H1 (cell line): ENCODE measurements at regions not wholly inside any gene's neighbourhood (a gene's known extent, or its start where the extent isn't known, plus 50 kb on each side); places are given as distances from the start of the nearest gene placed in this dataset.

Experiments used
- CTCF ChIA-PET: fragments of 300-600 bp; sonication (Branson Sonifier 250); formaldehyde crosslinking; loops from one replicate; lab custom pipeline; 2021; ENCODE audit not compliant: partially characterized antibody; lab: Charles Lee
- POLR2A ChIA-PET: fragments of 300-600 bp; sonication (Branson Sonifier 250); formaldehyde crosslinking; loops from one replicate; lab custom pipeline; 2021; ENCODE audit warnings: inconsistent platforms; ENCODE audit not compliant: partially characterized antibody; lab: Charles Lee
- DNase-seq, 2 experiments: peaks; one replicate each; pipeline versions ENCODE4 v3.0.0 to v3.0.0-alpha.2; 2010 to 2022; ENCODE audit warnings: low spot score in 2 of 2, low read depth in 1 of 2, mixed read lengths in 1 of 2
- FAIRE-seq: peaks from 2 replicates; lab custom pipeline; 2011; peaks lifted over from hg19 to GRCh38; lab: Jason Lieb, UNC
- H2AFZ ChIP-seq: 2 replicates; pipeline ENCODE4 v1.8.1; 2012; ENCODE audit warnings: low read length, inconsistent platforms
- H2AK5ac ChIP-seq: 2 replicates; pipeline ENCODE4 v1.6.1; 2013; ENCODE audit warnings: low read depth, low read length
- H2BK120ac ChIP-seq: replicated peaks from 2 replicates; pipeline ENCODE3; 2013; ENCODE audit warnings: low read depth, low read length, inconsistent platforms
- H2BK12ac ChIP-seq: 2 replicates; pipeline ENCODE4 v1.6.1; 2013; ENCODE audit warnings: low read depth, low read length
- H2BK15ac ChIP-seq: 2 replicates; pipeline ENCODE4 v1.6.1; 2013; ENCODE audit warnings: low read length
- H2BK20ac ChIP-seq: 2 replicates; pipeline ENCODE4 v1.6.1; 2013; ENCODE audit warnings: low read length
- H2BK5ac ChIP-seq: 2 replicates; pipeline ENCODE4 v1.6.1; 2013; ENCODE audit warnings: low read depth, low read length
- H3K14ac ChIP-seq: 2 replicates; pipeline ENCODE4 v1.6.1; 2013; ENCODE audit warnings: inconsistent platforms; ENCODE audit not compliant: insufficient read length
- H3K18ac ChIP-seq: 2 replicates; pipeline ENCODE4 v1.6.1; 2013; ENCODE audit warnings: low read length; ENCODE audit errors: extremely low read depth
- H3K23ac ChIP-seq: 2 replicates; pipeline ENCODE4 v1.6.1; 2013; ENCODE audit warnings: inconsistent platforms; ENCODE audit not compliant: insufficient read length
- H3K23me2 ChIP-seq: 2 replicates; pipeline ENCODE4 v1.6.1; 2013; ENCODE audit warnings: low read depth, low read length
- H3K27ac ChIP-seq: 2 replicates; pipeline ENCODE4 v1.6.1; 2011; ENCODE audit warnings: low read depth, low read length, inconsistent platforms
- H3K27me3 ChIP-seq, 4 experiments: replicated peaks in 1 of 4; 1 replicate in 1 of 4; 2 replicates in 3 of 4; pipeline versions ENCODE4 v1.6.1 to v1.8.1; 2011 to 2013; ENCODE audit warnings: low read length in 3 of 4, mild to moderate bottlenecking in 3 of 4, inconsistent platforms in 2 of 4, mixed read lengths in 2 of 4, moderate library complexity in 1 of 4; ENCODE audit not compliant: control insufficient read depth in 3 of 4, insufficient read depth in 3 of 4; ENCODE audit errors: extremely low read depth in 1 of 4
- H3K36me3 ChIP-seq, 4 experiments: 2 replicates each; pipeline versions ENCODE4 v1.6.1 to v1.8.1; 2011 to 2013; ENCODE audit warnings: mild to moderate bottlenecking in 4 of 4, low read length in 3 of 4, moderate library complexity in 2 of 4, control low read depth in 1 of 4, inconsistent platforms in 1 of 4; ENCODE audit not compliant: insufficient read depth in 4 of 4, control insufficient read depth in 2 of 4
- H3K4ac ChIP-seq: replicated peaks from 2 replicates; pipeline ENCODE3; 2013; ENCODE audit warnings: low read length, low read depth, mixed read lengths, inconsistent platforms; ENCODE audit not compliant: insufficient read length
- H3K4me1 ChIP-seq, 4 experiments: replicated peaks in 1 of 4; 1 replicate in 1 of 4; 2 replicates in 3 of 4; pipeline versions ENCODE4 v1.6.1 to v1.8.1; 2011 to 2013; ENCODE audit warnings: low read length in 3 of 4, inconsistent platforms in 2 of 4, mixed read lengths in 1 of 4; ENCODE audit not compliant: insufficient read depth in 4 of 4, control insufficient read depth in 3 of 4
- H3K4me2 ChIP-seq, 2 experiments: 2 replicates each; pipeline versions ENCODE4 v1.6.1 to v1.8.1; 2011 to 2013; ENCODE audit warnings: low read depth in 2 of 2, low read length in 2 of 2, control low read depth in 1 of 2, inconsistent platforms in 1 of 2, mild to moderate bottlenecking in 1 of 2; ENCODE audit not compliant: insufficient read depth in 1 of 2
- H3K4me3 ChIP-seq, 4 experiments: fragments of 200-600, 300-600 bp in 1 of 4; sonication (generic), shearing (Covaris generic), sonication (Bioruptor Twin) in 1 of 4; 2 replicates each; pipeline versions ENCODE4 v1.5.1 to v1.8.1; 2011 to 2016; ENCODE audit warnings: low read length in 4 of 4, low read depth in 3 of 4, control low read depth in 2 of 4, inconsistent platforms in 2 of 4, mild to moderate bottlenecking in 2 of 4, mixed read lengths in 1 of 4, moderate library complexity in 1 of 4; ENCODE audit not compliant: insufficient read depth in 2 of 4; ENCODE audit errors: extremely low read depth in 1 of 4
- H3K56ac ChIP-seq: replicated peaks from 2 replicates; pipeline ENCODE3; 2013; ENCODE audit warnings: low read depth, mild to moderate bottlenecking, mixed read lengths, low read length, inconsistent platforms; ENCODE audit not compliant: insufficient read length
- H3K79me1 ChIP-seq: 2 replicates; pipeline ENCODE4 v1.6.1; 2013; ENCODE audit warnings: low read depth, low read length, control low read depth
- H3K79me2 ChIP-seq, 2 experiments: 2 replicates each; pipeline versions ENCODE4 v1.6.1 to v1.8.1; 2012 to 2013; ENCODE audit warnings: low read length in 2 of 2, mild to moderate bottlenecking in 2 of 2, inconsistent platforms in 1 of 2; ENCODE audit not compliant: insufficient read depth in 2 of 2, control insufficient read depth in 1 of 2
- H3K9ac ChIP-seq, 4 experiments: replicated peaks in 1 of 4; 1 replicate in 1 of 4; 2 replicates in 3 of 4; pipeline versions ENCODE4 v1.6.1 to v1.8.1; 2011 to 2013; ENCODE audit warnings: low read depth in 3 of 4, low read length in 3 of 4, control low read depth in 2 of 4, mild to moderate bottlenecking in 2 of 4, moderate library complexity in 2 of 4, inconsistent platforms in 1 of 4; ENCODE audit errors: extremely low read depth in 1 of 4
- H3K9me3 ChIP-seq, 2 experiments: 2 replicates each; pipeline versions ENCODE4 v1.6.1 to v1.8.1; 2012 to 2013; ENCODE audit warnings: mild to moderate bottlenecking in 2 of 2, moderate library complexity in 2 of 2, control low read depth in 1 of 2, inconsistent platforms in 1 of 2, low read depth in 1 of 2, low read length in 1 of 2, mixed read lengths in 1 of 2; ENCODE audit not compliant: insufficient read depth in 2 of 2
- H4K20me1 ChIP-seq, 2 experiments: replicated peaks in 1 of 2; 2 replicates each; pipeline versions ENCODE3 to v1.8.1; 2011 to 2013; ENCODE audit warnings: inconsistent platforms in 2 of 2, low read length in 2 of 2, mild to moderate bottlenecking in 1 of 2; ENCODE audit not compliant: insufficient read depth in 2 of 2, control insufficient read depth in 1 of 2
- H4K5ac ChIP-seq: 2 replicates; pipeline ENCODE4 v1.6.1; 2013; ENCODE audit warnings: low read length, low read depth, mixed read lengths, inconsistent platforms; ENCODE audit not compliant: insufficient read length
- H4K8ac ChIP-seq: 2 replicates; pipeline ENCODE4 v1.8.0; 2013; ENCODE audit warnings: mild to moderate bottlenecking, moderate library complexity, low read length, inconsistent platforms; ENCODE audit not compliant: insufficient read depth; ENCODE audit errors: extremely low read depth
- H4K91ac ChIP-seq: replicated peaks from 2 replicates; pipeline ENCODE3; 2013; ENCODE audit warnings: low read length, mixed read lengths, inconsistent platforms; ENCODE audit not compliant: insufficient read length
- BRCA1 ChIP-seq: IDR thresholded peaks from 2 replicates; pipeline ENCODE4 v1.6.1; 2012; ENCODE audit warnings: low read depth, low read length, improper control_type of control experiment
- MAFK ChIP-seq: IDR thresholded peaks from 2 replicates; pipeline ENCODE4 v1.6.1; 2012; ENCODE audit warnings: low read depth, mild to moderate bottlenecking, improper control_type of control experiment, low read length
- WGBS, 2 experiments: shearing (Covaris generic) in 1 of 2; methylation state at CpG; one replicate each; pipeline versions ENCODE4 v1.1.6 to v1.1.7; 2013 to 2015; ENCODE audit warnings: low lambda C conversion rate in 2 of 2, mixed read lengths in 2 of 2, inconsistent platforms in 1 of 2, low coverage in 1 of 2, missing lambda C conversion rate in 1 of 2; ENCODE audit not compliant: insufficient replicate concordance in 2 of 2, insufficient coverage in 1 of 2, insufficient read length in 1 of 2; ENCODE audit errors: extremely low coverage in 1 of 2, missing lambda C conversion rate in 1 of 2; 5-methylcytosine and 5-hydroxymethylcytosine counted together

DNA sequence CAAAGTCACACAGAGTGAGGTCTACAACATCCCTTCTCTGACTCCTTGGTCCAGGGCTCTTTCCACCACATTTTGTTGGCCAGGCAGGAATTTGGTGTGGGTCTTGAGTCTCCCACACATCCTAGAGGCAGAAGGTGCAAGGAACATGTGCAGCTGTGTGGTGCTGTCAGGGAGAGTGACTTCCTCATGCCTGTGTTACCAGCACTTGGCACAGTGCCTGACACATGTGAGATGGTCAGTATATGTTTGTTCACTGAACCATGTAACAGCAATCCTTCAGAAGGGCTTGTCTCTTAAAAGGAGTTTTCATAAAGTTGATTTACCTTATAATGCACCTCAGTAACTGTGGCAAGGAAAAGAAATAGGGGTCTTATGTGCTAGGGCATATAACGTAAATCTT is 168.5 kb downstream of the CDC5L start:
- Histone ChIP-seq H3K9me3 (no peaks in the 10 kb centered on the region), H3K79me1 (no peaks in the 10 kb centered on the region), H3K14ac (no peak overlapping the region), H2BK20ac (no peak overlapping the region), H3K4ac (no peak overlapping the region), H4K8ac (no peak overlapping the region), H3K4me3 (no peak overlapping the region), H2BK120ac (no peak overlapping the region), H3K56ac (no peak overlapping the region), H2BK12ac (no peak overlapping the region), H3K4me2 (no peak overlapping the region), H2BK15ac (no peak overlapping the region), H3K36me3 (no peaks in the 10 kb centered on the region), H4K5ac (no peak overlapping the region), H3K79me2 (no peaks in the 10 kb centered on the region), H2AK5ac (no peak overlapping the region), H4K91ac (no peak overlapping the region), H3K4me1 (peaks cover 0 to 8% (median 0%) of the 10 kb centered on the region in 4 experiments; a peak in 2 of 7 replicates), H3K27me3 (no peaks in the 10 kb centered on the region), H3K9ac (no peak overlapping the region), H3K18ac (no peak overlapping the region), H3K23me2 (no peaks in the 10 kb centered on the region), H3K27ac (no peak overlapping the region), H4K20me1 (no peaks in the 10 kb centered on the region), H2AFZ (no peak overlapping the region), H3K23ac (no peak overlapping the region), H2BK5ac (no peak overlapping the region)
- WGBS, 2 experiments = 0% methylated on average over 1 of the region's 1 CpG; no CpG with 5 or more reads in 1 of the 2 experiments
- ChIA-PET CTCF (no interaction called here), POLR2A (no interaction called here)
- FAIRE-seq (no peak), DNase-seq (no peak)
- TF ChIP-seq MAFK (no peak), BRCA1 (no peak)
